HG03342 (cell line): ENCODE measurements at regions not wholly inside any gene's neighbourhood (a gene's known extent, or its start where the extent isn't known, plus 50 kb on each side); places are given as distances from the start of the nearest gene placed in this dataset.
"Not testable (repeated sequence)": the region's sequence is repeated elsewhere in the genome, so short reads cannot be mapped to it uniquely, and the experiment has no call there.

Experiments used
- ATAC-seq: cut with Tn5 transposase; IDR thresholded peaks from one replicate; pipeline ENCODE4 v1.9.1; 2021; ENCODE audit warnings: mild to moderate bottlenecking, moderate library complexity; ENCODE audit not compliant: unreplicated experiment

DNA sequence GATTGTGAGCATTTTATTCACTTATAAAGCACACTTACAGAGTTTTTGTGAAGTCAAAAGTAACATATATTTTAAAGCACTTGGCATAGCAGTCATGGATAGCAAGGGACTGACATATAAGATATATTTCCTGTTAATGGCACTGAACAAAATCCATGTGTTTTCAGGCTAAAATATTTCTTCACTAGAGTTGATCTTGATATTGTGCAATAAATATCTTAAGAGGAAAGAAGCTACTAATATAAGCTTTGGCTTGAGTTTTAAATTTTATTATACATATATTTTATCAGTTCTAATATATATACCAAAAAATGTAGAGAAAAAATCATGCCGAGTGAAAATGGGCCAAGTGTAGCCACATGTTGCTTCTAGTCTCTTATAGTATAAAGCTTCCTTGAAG lies 189.7 kb upstream of the DPP10 start:
- no peak for ATAC-seq

DNA sequence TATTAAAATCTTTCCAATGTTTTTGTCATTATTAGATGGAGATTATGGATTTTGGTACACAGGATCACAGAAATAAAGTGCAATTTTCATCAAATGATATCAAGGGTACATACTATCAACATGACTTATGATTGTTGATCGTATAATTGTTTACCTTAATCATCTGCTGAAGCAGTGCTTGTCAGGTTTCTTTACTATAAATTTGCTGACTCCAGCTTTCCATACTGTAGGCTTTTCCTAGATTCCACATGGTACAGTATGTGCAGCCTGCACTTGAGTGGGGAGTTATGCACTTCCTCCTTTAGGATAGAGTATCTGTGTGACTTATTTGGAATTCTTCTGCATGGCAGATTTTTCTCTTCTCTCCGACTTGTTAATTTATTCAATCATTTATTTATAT lies 187.6 kb upstream of the DPP10 start:
- no peak for ATAC-seq

DNA sequence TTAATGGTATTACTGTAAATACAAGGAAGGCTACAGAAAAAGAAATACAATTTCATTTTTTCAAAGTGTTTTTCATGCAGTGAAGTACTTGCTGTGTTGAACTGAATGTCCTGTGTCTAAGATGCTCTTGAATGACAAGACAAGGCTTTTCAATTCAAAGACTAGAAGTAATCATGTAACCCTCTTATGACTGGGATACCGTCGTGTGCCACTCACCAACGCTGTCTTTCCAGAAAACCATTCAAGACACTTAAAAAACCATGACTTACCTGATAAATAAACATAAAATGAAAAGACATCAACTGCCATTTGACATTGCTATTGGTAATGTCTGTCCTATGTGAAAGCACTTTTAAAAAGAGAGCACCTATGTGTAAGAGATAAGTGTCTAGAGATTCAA lies 183.1 kb upstream of the DPP10 start:
- ATAC-seq = no peak

DNA sequence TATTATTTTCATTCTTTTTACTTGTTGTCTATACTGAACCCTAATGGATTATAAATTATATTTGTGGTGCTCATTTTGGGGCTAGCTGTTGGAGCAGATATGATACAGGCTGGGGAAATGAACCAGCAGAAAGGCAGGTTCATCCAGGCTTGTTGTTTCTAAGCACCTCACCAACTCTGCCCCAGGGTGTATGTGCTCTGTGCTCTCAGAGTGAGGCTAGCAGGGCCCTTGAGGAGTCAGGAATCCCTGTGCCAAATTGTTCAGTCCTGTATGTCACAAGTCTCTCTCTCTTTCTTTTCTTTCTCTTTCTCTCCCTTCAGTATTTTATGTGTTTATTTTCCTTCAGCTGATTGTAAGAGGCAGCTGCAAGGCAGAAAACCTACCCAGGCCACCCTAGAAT lies 181.1 kb upstream of the DPP10 start:
- no peak for ATAC-seq

DNA sequence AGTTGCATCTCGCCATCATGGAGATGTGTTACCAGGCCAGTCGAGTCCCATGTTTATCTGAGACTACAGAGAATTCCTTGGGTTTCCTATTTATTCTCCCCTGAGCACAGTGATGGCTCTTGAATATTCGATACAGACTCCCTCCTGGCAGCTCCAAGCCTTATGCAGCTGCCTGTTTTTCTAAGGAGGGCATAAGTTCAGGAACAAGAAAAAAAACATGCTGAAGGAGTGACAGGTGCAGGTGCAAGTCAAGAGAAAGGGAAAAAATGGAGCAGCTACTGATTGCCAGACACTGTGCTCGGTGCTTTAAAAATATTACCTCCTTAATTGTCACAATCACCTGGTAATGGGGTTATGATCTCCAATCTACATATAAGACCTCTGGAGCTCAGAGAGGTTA lies 177.2 kb upstream of the DPP10 start:
- ATAC-seq = no peak

DNA sequence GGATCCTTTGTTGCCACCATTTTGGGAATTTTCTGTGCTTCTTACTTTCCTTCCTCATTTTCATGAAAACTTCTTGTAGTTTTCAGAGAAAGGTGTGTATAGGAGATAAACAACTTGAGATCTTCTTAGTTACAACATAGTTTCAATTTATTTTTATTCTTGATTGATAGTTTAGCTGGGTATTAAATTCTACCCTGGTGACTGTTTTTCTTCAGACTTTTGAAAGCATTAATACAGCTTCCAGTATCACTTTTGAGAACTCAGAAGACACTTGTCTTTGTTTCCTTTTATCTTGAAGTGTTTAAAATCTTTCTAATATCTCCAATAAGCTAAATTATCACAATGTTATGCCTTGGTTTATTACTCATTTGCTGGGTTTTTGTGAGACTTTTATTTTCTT lies 167.5 kb upstream of the DPP10 start:
- ATAC-seq = no peak

DNA sequence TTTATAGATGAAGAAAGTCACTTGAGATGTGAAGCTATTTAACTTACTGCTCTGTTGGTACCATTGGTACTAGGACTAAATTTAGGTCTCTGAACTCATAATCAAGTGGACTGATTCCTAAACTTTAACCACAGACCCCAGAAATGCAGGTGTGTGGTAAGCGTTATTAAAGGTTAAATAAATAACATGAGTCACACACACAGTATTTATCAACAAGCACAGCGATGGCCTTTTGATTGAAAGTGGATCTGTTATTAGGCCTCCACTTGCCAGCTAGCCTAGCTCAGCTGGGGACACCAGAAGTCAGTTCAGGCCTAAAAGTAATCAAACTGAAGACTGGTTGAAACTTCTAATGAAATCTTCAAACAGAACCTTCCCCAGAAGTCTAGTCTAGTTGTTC lies 161.3 kb upstream of the DPP10 start:
- ATAC-seq = no peak

DNA sequence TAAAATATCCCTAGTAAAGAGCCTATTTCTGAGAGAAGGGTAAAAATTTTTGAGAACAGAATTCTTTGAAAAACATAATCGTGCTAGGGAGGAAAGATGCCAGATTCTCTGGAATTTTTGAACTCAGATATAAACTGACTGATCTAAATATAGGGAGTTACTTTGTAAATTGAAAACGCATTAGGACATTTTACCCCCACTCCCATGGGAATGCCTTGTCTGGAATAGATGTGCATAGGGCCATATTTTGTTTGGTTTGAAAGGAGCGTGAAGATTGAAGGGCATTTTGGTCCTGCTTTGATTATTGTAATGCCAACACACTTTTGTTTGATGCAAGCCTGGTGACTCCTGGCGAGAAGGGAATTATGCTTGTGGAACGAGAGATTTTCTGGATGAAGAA lies 158.7 kb upstream of the DPP10 start:
- no peak for ATAC-seq

DNA sequence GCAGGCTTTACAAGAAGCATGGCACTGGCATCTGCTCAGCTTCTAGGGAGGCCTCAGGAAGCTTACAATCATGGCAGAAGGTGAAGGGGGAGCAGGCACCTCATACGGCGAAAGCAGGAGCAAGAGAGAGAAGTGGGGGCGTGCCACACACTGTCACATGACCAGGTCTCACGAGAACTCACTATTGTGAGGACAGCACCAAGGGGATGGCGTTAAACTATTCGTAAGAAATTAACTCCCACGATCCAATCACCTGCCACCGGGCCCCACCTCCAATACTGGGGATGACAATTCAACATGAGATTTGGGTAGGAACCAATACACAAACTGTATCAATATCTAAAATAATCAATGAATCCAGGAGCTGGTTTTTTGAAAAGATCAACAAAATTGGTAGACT lies 156.0 kb upstream of the DPP10 start:
- no peak for ATAC-seq

DNA sequence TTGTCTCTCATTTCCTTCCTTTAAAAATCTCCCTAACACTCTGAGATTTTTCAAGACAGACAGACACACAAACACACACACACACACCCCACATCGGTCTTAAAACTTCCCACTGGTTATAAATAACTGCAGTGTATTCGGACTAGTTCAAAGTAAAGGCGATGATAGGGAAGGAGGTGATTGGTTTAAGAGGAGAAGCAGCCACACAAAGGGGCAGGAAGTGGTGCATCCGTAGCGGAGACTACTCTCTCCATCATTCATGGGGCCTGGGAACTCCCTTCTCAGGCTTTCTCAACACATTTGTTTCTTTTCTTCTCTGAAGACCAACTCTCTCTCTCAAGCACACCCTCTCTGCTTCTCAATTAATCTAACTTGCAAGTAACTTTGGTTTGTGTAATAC lies 149.1 kb upstream of the DPP10 start:
- ATAC-seq = no peak

DNA sequence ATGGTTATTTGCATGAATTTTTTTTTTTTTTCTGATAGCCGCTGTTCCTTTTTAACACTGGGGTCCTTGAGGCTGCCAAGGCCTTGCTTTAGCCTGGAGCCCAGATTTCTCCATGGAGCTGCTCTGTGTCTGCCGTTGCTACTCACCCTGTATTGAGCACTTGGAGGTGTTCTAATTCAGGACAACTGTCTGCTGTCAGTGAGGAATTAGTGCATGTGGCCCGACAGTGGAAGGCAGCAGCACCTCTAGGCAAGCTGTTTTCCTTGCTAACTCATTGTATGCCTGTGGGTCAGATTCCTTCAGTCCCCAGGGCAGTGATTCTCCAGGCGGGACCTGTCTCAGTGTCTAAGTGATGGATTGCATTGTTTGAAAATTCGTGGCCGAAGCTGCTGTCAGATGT lies 147.7 kb upstream of the DPP10 start:
- no peak for ATAC-seq

DNA sequence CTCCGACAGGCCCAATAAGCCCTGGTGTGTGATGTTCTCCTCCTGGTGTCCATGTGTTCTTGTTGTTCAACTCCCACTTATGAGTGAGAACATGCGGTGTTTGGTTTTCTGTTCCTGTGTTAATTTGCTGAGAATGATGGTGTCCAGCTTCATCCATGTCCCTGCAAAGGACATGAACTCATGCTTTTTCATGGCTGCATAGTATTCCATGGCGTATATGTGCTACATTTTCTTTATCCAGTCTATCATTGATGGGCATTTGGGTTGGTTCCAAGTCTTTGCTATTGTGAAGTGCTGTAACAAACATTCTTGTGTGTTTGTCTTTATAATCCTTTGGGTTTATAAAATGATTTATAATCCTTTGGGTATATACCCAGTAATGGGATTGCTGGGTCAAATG lies 142.1 kb upstream of the DPP10 start:
- ATAC-seq = not testable (repeated sequence)

DNA sequence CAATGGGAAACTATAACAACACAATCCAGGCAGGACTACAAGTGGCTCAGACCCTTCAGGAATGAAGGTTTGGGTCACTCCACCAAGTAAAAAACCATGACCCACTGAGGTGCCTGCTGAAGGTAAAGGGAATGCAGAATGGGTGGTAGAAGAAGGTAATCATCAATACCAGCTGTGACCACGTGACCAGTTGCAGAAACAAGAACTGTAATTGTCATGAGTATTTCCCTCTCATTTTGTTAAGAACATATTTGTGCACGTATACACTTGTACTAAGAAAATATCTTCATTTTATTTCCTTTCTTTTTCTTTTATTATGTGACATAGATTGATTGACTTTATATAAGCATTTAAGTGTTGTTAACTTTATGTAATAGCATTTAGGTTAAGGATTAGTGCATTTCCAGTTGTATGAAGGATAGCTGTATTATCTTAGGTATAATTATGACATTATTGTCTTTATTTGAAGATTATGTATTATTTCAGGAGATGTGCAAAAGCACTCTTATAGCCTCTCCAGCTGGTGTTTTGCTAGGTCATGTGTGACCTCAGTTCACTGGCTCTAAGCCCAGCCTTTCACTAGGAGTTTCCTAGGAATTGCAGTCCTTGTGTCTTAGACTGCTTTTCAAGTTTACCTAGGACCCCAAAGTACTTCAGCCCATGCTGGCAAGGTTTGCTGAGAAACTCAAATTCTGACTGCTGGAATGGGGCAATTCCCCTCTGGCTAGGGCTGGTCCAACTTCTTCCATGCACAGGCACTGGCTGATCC lies 125.7 kb upstream of the DPP10 start:
- ATAC-seq = no peak

DNA sequence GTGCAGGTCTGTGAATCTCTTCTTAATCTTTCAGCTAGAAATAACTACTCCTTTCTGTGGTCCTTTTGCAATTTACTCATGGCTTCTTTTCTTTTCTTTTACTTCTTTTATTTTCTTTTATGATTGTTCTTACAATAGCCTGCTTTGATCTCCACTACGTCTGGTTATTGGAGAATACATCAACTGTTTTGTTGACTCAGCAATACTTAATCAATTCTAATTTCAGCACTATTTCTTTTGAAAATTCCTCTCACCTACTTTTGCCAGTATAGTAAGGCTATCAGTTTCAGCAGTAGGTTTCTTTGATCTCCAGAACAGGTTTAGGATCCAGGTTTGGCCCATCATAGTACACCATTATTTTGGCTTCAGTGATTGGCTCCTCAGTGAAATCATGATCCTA lies 111.8 kb upstream of the DPP10 start:
- ATAC-seq = no peak

DNA sequence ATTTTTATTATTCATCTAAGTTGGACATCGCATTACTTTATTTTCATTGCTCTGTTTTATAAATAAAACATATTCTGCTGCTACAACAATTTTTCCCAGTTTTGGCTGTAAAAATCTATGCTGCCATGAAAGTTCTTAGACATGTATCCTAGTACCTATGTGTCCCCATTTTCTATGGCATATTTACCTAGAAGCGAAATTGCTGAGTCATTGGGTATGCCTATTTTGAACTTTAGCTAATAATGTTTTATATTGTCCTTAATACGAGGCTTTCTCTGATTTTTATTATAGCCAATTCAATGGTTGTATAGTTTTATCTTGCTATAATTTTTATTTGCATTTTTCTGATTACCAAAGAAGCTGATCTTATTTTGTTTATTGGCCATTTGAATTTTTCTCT lies 110.5 kb upstream of the DPP10 start:
- ATAC-seq = no peak

DNA sequence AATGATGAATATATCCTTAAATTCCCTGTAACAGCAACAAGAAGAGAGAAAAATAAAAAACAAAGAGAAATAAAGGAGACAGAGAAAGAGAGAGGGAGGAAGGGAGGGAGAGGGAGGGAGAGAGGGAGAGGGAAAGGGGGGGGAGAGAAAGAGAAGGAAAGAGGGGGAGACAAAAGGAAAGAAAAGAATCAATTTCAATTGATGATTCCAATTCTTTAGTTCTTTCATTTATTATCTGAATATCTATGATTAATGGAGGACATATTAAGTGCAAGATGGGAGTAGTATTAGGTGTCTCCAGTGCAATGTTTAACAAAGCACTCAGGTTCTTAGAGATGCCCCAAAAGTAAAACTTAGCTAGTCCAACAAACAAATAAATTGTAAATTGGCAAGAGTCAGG lies 97.2 kb upstream of the DPP10 start:
- ATAC-seq = no peak

DNA sequence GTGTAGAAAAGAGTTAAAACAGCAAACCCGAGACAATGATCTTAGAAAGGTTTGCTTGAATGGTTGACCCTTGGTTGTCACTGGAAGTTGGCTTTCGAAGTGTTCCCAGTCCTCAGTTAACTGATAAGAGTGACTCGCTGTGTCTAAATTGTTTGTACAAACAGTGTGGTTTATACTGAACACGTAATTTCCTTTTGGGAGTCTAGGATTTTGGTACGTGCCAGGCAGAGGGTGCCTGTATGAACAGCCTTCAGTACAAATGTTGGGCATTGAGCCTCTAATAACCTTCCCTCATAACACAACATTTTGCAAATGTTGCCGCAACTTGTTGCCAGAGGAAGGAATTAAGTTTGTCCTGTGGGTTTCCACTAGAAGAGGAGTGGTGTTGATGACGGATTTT lies 95.8 kb upstream of the DPP10 start:
- no peak for ATAC-seq

DNA sequence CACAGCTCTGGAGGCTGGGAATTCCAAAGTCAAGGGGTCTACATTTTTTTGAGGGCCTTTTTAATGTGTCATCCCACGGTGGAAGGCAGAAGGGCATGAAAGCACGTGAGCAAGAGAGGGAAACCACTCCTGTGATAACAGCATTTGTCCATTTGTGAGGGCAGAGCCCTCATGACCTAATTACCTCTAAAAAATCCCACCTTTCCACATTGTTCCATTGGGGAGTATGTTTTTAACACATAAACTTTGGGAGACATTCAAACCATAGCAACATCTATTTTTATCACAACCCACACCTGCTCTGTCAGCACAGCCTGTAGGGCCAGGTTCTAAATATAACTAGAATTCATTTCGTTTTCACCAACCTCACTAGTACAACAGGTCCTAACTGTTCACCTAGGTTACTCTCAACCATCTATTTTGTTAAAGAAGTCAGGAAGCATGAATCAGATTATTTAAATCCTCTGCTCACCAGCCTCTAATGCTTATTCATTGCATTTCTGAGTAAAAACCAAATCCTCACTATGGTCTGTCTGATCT lies 92.2 kb upstream of the DPP10 start:
- no peak for ATAC-seq

DNA sequence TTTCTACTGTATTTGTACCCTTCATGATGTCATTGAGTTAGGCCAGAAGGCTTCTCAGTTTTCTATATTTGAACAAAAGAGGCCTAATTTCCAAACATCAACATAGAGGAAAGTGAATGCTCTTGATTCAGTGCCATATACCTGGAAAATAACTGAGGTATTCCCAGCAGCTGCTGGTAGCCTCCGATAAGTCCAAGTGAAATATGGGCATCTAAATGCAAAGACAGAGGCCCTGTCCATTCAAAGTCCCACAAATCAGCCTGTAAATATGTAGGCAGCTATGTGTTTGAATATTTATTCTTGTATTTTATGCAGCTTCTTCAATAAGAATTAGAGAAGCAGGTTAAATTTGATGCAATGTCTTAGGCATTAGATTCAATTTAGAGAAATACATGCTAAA lies 89.5 kb upstream of the DPP10 start:
- no peak for ATAC-seq

DNA sequence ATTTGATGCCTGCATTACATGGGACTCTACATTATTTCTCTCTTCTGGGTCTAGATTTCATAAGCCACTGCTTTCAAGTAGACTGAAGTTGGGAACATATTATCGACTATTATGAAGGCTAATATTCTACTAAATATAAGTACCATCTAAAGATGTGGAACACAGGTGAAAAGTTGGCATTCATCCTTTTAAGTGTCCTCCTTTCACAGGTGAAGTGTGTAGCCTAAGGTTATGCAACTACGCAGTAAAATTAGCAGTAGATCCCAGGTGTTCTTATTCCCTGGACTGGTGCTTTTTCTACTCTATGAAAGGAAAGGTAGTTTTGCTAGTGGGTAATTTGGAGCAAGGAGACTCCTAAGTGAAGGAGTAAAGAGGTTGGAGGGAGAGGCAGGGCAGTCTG lies 88.2 kb upstream of the DPP10 start:
- no peak for ATAC-seq

DNA sequence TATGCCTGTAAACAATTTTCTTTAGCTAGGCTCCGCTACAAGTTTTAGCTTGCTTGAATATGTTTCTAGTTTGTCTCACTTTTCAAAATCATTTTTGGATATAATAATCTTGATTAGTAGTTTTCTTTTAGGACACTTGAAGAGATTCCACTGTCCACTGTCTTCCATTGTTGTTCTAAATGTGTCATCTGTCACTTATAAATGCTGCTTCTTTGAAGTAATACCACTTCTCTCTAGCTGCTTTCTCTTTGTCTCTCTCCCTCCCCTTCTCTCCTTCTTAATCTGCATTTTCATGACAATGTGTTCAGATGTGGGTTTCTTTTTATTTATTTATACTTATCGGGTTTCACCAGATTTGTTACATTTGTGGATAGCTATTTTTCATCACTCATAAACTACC lies 73.7 kb upstream of the DPP10 start:
- ATAC-seq = no peak

DNA sequence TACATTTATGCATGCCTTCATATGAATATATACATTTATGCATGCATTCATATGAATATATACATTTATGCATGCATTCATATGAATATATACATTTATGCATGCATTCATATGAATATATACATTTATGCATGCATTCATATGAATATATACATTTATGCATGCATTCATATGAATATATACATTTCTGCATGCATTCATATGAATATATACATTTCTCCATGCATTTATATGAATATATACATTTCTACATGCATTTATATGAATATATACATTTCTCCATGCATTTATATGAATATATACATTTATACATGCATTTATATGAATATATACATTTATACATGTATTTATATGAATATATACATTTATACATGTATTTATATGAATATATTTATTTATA lies 70.7 kb upstream of the DPP10 start:
- not testable (repeated sequence) for ATAC-seq

DNA sequence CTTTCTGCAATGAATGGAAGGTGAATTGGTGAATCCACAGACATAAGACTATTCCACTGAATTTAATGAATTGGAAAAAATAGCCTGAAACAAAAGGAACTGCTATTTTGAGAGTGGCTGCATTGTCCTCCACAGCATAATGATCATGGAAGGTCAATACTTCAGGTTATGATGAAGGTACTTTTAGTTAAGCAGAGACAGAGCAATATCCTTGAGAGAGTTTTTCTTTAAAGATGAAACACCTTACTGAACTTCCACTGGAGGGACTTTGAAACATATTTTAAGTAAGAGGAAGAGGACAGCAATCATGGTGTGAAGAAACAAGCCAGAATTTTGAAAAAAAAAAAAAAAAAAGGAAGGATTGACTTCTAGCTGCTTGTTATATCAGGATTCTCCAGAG lies 68.8 kb upstream of the DPP10 start:
- no peak for ATAC-seq
